Karpas-422 (cell line): ENCODE measurements at regions not wholly inside any gene's neighbourhood (a gene's known extent, or its start where the extent isn't known, plus 50 kb on each side); places are given as distances from the start of the nearest gene placed in this dataset.

Experiments used
- DNase-seq: peaks from one replicate; pipeline ENCODE4 v3.0.0-alpha.2; 2015
- H2AFZ ChIP-seq: fragments of 200-600 bp; sonication (generic); 2 replicates; pipeline ENCODE4 v1.6.1; 2014; ENCODE audit warnings: antibody characterized with exemption, low read length, mixed read lengths
- H3K27ac ChIP-seq: fragments of 200-600 bp; sonication (generic); 2 replicates; pipeline ENCODE4 v1.5.1; 2014; ENCODE audit warnings: mild to moderate bottlenecking, low read length, moderate library complexity
- H3K27me3 ChIP-seq: fragments of 200-600 bp; sonication (generic); 2 replicates; pipeline ENCODE4 v1.6.1; 2014; ENCODE audit warnings: low read length, mixed read lengths
- H3K36me3 ChIP-seq: fragments of 200-600 bp; sonication (generic); 2 replicates; pipeline ENCODE4 v1.6.1; 2014; ENCODE audit warnings: low read length, mixed read lengths; ENCODE audit not compliant: insufficient read depth
- H3K4me1 ChIP-seq: fragments of 200-600 bp; sonication (generic); 2 replicates; pipeline ENCODE4 v1.6.1; 2014; ENCODE audit warnings: mild to moderate bottlenecking, low read length, mixed read lengths
- H3K4me2 ChIP-seq: fragments of 200-600 bp; sonication (generic); 2 replicates; pipeline ENCODE4 v1.6.1; 2014; ENCODE audit warnings: low read length, low read depth, mild to moderate bottlenecking; ENCODE audit not compliant: poor library complexity, severe bottlenecking
- H3K4me3 ChIP-seq: fragments of 200-600 bp; sonication (generic); 2 replicates; pipeline ENCODE4 v1.5.1; 2014; ENCODE audit warnings: mild to moderate bottlenecking, antibody characterized with exemption, low read length, mixed read lengths
- H3K79me2 ChIP-seq: fragments of 200-600 bp; sonication (generic); 2 replicates; pipeline ENCODE4 v1.6.1; 2014; ENCODE audit warnings: mild to moderate bottlenecking, low read length, mixed read lengths
- H3K9ac ChIP-seq: fragments of 200-600 bp; sonication (generic); 2 replicates; pipeline ENCODE4 v1.6.0; 2014; ENCODE audit warnings: low read length
- H3K9me2 ChIP-seq: fragments of 200-600 bp; sonication (generic), shearing (Covaris generic); replicated peaks from 2 replicates; pipeline ENCODE4 v1.6.0; 2014; ENCODE audit warnings: mild to moderate bottlenecking, low read length, moderate library complexity; ENCODE audit not compliant: insufficient read depth
- H3K9me3 ChIP-seq: fragments of 300-700, 200-600 bp; sonication (generic); 2 replicates; pipeline ENCODE4 v1.6.1; 2014; ENCODE audit warnings: low read length, mixed read lengths
- H4K20me1 ChIP-seq: fragments of 200-600 bp; sonication (generic); 2 replicates; pipeline ENCODE4 v1.6.1; 2014; ENCODE audit warnings: mild to moderate bottlenecking, antibody characterized with exemption, low read length, low read depth; ENCODE audit not compliant: insufficient read depth

DNA sequence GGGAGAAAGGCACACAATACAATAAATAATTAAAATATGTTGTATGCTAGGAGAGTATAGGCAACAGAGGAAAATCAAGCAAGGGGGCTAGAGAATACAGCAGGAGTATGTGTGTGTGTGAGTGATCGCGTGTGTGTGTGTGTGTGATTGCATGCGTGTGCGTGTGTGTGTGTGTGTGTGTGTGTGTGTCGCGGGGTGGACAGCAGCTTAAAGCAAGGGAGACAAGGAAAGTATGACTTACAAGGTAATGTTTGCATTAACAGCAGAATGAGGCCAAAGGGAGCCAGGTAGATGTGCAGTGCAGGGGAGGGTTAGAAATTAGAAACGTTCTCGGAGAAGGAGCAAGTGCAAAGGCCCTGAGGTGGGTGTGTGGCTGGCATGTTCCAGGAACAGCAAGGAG lies 57.4 kb upstream of the KCNA1 start:
- Histone ChIP-seq H3K4me2 (no peak overlapping the region), H3K4me3 (no peak overlapping the region), H2AFZ (no peak overlapping the region), H4K20me1 (no peaks in the 10 kb centered on the region), H3K9me3 (no peaks in the 10 kb centered on the region), H3K27ac (no peak overlapping the region), H3K36me3 (no peaks in the 10 kb centered on the region), H3K79me2 (no peaks in the 10 kb centered on the region), H3K27me3 (no peaks in the 10 kb centered on the region), H3K4me1 (0 out of 2 replicates have a peak, but pooled peaks cover 2% of the 10 kb centered on the region), H3K9me2 (no peaks in the 10 kb centered on the region), H3K9ac (no peak overlapping the region)
- DNase-seq: no peak

DNA sequence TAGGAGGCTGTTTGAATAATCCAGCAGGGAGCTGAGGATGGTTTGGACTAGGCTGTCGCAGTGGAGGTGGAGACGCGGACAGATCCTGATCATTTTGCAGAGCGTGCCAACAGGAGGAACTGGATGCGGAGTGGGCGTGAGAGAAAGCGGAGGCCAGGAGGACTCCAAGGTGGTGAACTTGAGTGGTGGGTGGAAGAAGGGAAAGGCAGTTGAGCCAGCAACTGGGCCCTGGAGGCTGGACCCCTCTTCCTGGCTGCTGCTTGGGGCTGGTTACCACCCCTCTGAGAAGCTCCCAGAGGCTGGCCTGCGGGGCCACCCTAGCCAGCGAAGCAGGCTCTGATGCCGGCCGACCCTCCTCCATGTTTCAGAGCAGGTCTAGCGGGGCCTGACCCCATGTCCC lies 56.8 kb upstream of the KCNA1 start:
- Histone ChIP-seq H3K9ac (no peak overlapping the region), H3K4me1 (0 out of 2 replicates have a peak, but pooled peaks cover 2% of the 10 kb centered on the region), H3K27me3 (no peaks in the 10 kb centered on the region), H3K36me3 (no peaks in the 10 kb centered on the region), H3K9me3 (no peaks in the 10 kb centered on the region), H4K20me1 (no peaks in the 10 kb centered on the region), H3K79me2 (no peaks in the 10 kb centered on the region), H3K9me2 (no peaks in the 10 kb centered on the region), H3K4me3 (no peak overlapping the region), H2AFZ (no peak overlapping the region), H3K4me2 (no peak overlapping the region), H3K27ac (no peak overlapping the region)
- no peak for DNase-seq

DNA sequence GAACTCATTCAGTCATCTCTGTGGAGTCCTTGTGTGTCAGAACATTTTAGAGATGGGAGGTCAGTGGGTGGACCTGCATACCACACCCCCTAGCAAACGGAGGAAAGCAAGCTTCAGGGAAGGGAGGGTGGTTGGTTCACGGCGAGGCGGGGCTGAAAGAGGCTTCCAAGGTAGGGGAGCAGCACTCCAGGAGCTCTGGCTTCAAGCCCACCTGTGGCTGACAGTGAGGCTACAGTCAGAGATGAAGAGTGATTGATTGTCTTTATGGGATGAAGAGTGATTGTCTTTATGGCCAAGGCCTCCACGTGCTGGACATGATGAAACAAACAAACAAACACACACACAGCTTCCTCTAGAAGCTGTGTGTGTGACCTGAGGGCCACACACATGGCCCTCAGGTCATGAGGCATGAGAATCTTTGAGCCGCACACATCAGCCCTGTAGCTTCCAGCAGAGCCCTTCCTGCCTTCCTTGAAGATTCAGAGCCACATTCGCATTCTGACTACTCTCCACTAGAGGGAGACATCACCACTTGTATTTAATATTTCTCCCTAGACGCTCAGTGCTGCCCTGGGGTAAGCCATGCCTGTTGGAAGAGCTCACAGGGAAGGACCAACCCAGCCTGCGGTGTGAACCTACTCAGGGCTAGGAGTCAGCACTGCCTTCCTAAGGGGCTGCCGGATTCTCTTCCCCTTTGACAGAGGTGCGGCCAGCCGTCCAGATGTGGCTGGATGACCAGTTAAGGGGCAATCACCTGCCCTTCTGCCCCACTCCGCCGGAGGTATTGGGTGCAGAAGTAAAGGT lies 54.4 kb upstream of the KCNA1 start:
- DNase-seq: peak; percentile 91
- Histone ChIP-seq H3K79me2 (no peaks in the 10 kb centered on the region), H3K9me2 (no peaks in the 10 kb centered on the region), H3K27ac (no peak overlapping the region), H3K9ac (no peak overlapping the region), H3K4me2 (no peak overlapping the region), H3K4me3 (no peak overlapping the region), H3K27me3 (no peaks in the 10 kb centered on the region), H3K36me3 (no peaks in the 10 kb centered on the region), H2AFZ (no peak overlapping the region), H3K9me3 (no peaks in the 10 kb centered on the region), H3K4me1 (no peaks in the 10 kb centered on the region), H4K20me1 (no peaks in the 10 kb centered on the region)

DNA sequence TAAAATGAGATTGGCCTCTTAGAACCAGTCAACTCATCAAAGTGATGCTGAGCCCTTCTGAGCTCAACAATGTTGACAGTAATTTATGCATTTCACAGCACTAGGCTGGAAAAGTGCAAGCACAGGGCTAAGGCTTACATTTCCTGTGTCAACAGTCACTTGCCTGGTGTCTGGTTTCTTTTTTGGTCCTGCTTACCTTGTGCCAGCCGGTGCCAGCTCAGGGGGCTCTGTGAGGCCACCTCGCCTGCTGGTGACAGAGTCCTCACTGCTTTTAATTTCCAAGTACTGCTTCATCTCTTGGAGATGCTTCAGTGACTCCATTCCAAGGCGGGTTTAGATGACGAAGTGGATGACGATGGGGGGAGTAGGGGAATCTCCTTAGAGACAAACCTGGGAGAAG lies 53.1 kb upstream of the KCNA1 start:
- Histone ChIP-seq H3K9ac (no peak overlapping the region), H3K9me3 (no peaks in the 10 kb centered on the region), H3K4me2 (no peak overlapping the region), H2AFZ (no peak overlapping the region), H3K36me3 (no peaks in the 10 kb centered on the region), H3K27ac (no peak overlapping the region), H3K27me3 (no peaks in the 10 kb centered on the region), H4K20me1 (no peaks in the 10 kb centered on the region), H3K9me2 (no peaks in the 10 kb centered on the region), H3K4me1 (no peaks in the 10 kb centered on the region), H3K79me2 (no peaks in the 10 kb centered on the region), H3K4me3 (no peak overlapping the region)
- DNase-seq: no peak

DNA sequence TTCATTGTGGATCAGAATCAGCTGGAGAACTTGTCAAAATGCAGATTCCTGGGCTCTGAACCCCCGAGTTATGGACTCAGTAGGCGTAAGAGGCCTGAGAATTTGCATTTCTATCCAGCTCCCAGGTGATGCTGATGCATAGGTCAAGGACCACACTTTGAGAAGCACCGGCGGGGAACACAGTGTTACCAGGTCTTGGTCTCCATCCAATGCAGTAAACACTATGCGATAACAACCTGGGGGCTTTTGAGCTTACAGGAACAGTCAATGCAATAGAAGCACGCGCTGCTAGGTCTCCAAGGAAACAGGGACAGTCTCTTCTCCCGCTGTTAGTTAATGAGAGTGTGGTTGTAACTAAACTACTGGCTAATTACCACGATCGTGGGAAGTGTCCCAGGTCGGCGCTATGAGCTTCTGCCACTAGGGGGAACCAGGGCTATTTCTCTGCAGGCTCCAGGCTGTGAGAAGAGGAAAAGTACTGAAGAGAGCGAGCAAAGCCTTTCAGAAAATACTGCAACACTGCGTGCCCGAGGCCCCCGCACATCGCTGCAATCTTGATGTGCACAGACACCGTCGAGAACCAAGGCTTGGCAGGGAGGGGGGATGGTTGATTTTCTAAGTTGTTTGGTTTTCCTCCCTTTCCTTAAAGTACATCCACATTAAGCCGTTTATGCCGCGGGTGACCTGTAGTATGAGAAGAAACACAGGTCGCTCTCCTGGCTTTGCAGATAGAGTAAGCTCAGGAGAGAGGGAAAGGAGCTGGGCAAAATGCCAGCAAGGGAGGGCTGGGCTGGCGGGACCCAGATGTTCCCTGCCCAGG lies 52.0 kb upstream of the KCNA1 start:
- H3K9me3 ChIP-seq: no peaks in the 10 kb centered on the region
- H3K4me1 ChIP-seq: no peaks in the 10 kb centered on the region
- no peaks in the 10 kb centered on the region for H3K9me2 ChIP-seq
- H3K9ac ChIP-seq: no peak overlapping the region
- H3K79me2 ChIP-seq: no peaks in the 10 kb centered on the region
- no peaks in the 10 kb centered on the region for H3K27me3 ChIP-seq
- H3K4me2 ChIP-seq: no peak overlapping the region
- H2AFZ ChIP-seq: no peak overlapping the region
- no peaks in the 10 kb centered on the region for H3K36me3 ChIP-seq
- DNase-seq: peak; percentile 89
- no peak overlapping the region for H3K4me3 ChIP-seq
- no peaks in the 10 kb centered on the region for H4K20me1 ChIP-seq
- no peak overlapping the region for H3K27ac ChIP-seq

DNA sequence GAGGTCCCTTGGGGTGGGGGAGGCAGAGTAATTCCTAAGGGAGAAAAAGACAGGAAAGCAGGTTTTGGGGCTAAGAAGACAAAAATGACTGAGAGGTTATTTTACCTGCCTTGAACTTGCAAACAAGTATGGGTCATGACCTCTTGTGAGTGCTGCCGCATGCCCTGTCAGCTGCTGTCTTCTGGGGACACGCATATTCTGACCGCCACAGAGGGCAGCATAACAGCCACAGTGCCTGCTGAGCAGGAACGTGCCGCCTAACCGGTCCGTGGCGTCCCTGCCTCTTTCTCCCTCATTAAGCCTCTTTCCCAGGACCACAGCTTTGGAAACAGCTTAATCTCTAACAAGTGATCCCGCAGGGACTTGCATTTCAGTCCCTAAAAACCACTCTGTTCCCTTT lies 51.3 kb upstream of the KCNA1 start:
- no peak for DNase-seq
- no peaks in the 10 kb centered on the region for H3K79me2 ChIP-seq
- no peak overlapping the region for H3K4me2 ChIP-seq
- no peak overlapping the region for H2AFZ ChIP-seq
- no peaks in the 10 kb centered on the region for H4K20me1 ChIP-seq
- H3K9me3 ChIP-seq: no peaks in the 10 kb centered on the region
- H3K27me3 ChIP-seq: no peaks in the 10 kb centered on the region
- H3K4me1 ChIP-seq: no peaks in the 10 kb centered on the region
- no peak overlapping the region for H3K9ac ChIP-seq
- no peak overlapping the region for H3K4me3 ChIP-seq
- H3K36me3 ChIP-seq: no peaks in the 10 kb centered on the region
- H3K27ac ChIP-seq: no peak overlapping the region
- no peaks in the 10 kb centered on the region for H3K9me2 ChIP-seq

DNA sequence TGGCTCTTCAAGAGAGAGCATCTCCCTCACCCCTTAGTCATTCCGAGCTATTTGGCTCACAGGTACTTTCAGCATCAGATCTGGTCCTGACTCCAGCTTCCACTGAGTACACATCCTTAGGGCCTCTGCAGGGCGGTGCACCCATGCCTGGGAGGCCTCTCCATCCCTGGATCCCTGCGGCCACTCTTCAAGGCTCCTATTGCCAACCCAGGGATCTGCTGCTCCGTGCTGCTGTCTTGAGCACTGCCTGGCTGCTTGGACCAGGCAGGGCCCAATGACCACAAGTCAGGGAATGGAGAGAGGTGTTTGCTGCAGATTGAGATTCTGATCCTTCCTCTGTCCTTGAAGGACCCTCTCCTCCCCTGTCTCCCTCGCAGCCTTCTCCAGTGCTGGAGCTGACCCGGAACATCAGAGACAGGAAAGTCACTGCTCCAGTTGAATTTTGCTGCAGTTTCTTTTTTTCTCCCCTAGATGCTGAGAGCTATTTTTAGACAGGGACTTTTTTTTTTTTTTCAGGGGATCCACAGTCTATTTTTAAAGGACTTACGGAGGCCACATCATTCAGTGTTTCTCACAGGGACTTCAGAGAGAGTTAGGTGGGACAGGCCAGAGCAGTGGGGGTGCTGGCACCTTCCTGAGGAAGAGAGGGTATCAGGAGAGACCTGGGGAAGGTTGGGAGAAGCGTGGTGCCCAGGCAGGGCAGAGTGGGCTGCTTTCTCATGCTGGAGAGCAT lies 50.1 kb upstream of the KCNA1 start:
- Histone ChIP-seq H3K9ac (no peak overlapping the region), H3K36me3 (no peaks in the 10 kb centered on the region), H3K4me2 (no peak overlapping the region), H3K79me2 (no peaks in the 10 kb centered on the region), H3K4me3 (no peak overlapping the region), H3K9me3 (no peaks in the 10 kb centered on the region), H4K20me1 (no peaks in the 10 kb centered on the region), H3K27ac (no peak overlapping the region), H3K4me1 (no peaks in the 10 kb centered on the region), H2AFZ (no peak overlapping the region), H3K9me2 (no peaks in the 10 kb centered on the region), H3K27me3 (no peaks in the 10 kb centered on the region)
- DNase-seq: no peak
